ENCODE measurements at regions not wholly inside any gene's neighbourhood (a gene's known extent, or its start where the extent isn't known, plus 50 kb on each side); places are given as distances from the start of the nearest gene placed in this dataset.
A peak's percentile ranks its signal among the peaks of the same experiment; 100 is the strongest.

GRCh38 chr20:22321191-22321590, 263.2 kb downstream of the FOXA2 start:
- TF ChIP-seq POLR2A (IDR thresholded peaks at IDR 0.05; ENCODE audit: low read length) (no peak), GATA1 (IDR thresholded peaks at IDR 0.05; ENCODE audit: low read depth, low read length) (no peak)

GRCh38 chr20:22320245-22320915, 264.0 kb downstream of the FOXA2 start:
- DNase-seq, result no peak
- no peak for TF ChIP-seq GATA1 (IDR thresholded peaks at IDR 0.05; ENCODE audit: low read depth, low read length)

More at GRCh38 chr20:22321191-22321590, 263.2 kb downstream of the FOXA2 start:
- DNase-seq, result no peak

GRCh38 chr20:22315771-22316170, 268.6 kb downstream of the FOXA2 start:
- no peak for TF ChIP-seq POLR2A (IDR thresholded peaks at IDR 0.05; ENCODE audit: low read length)
- no peak for TF ChIP-seq GATA1 (IDR thresholded peaks at IDR 0.05; ENCODE audit: low read depth, low read length)
- no peak for DNase-seq

- no peak for DNase-seq
These were observed 269.3 kb downstream of the FOXA2 start for GRCh38 chr20:22315073-22315472.

GRCh38 chr20:22312744-22313346, 271.5 kb downstream of the FOXA2 start:
- TF ChIP-seq GATA1 (IDR thresholded peaks at IDR 0.05; ENCODE audit: low read depth, low read length) (no peak), POLR2A (IDR thresholded peaks at IDR 0.05; ENCODE audit: low read length) (no peak)
- DNase-seq, result peak in 1 of 2 experiments; percentile 25

More at GRCh38 chr20:22315073-22315472, 269.3 kb downstream of the FOXA2 start:
- TF ChIP-seq GATA1 (IDR thresholded peaks at IDR 0.05; ENCODE audit: low read depth, low read length) (no peak), POLR2A (IDR thresholded peaks at IDR 0.05; ENCODE audit: low read length) (no peak)

- TF ChIP-seq POLR2A (IDR thresholded peaks at IDR 0.05; ENCODE audit: low read length) (no peak), GATA1 (IDR thresholded peaks at IDR 0.05; ENCODE audit: low read depth, low read length) (no peak)
- no peak for DNase-seq
These were observed 275.4 kb downstream of the FOXA2 start for GRCh38 chr20:22308934-22309333.

- no peak for DNase-seq
- no peak for TF ChIP-seq GATA1 (IDR thresholded peaks at IDR 0.05; ENCODE audit: low read depth, low read length)
- TF ChIP-seq POLR2A (IDR thresholded peaks at IDR 0.05; ENCODE audit: low read length), result no peak
These were observed 277.0 kb downstream of the FOXA2 start for GRCh38 chr20:22307409-22307808.

- no peak for DNase-seq
- TF ChIP-seq GATA1 (IDR thresholded peaks at IDR 0.05; ENCODE audit: low read depth, low read length) (no peak), POLR2A (IDR thresholded peaks at IDR 0.05; ENCODE audit: low read length) (no peak)
These were observed 279.0 kb downstream of the FOXA2 start for GRCh38 chr20:22305381-22305780.

- no peak for DNase-seq
- TF ChIP-seq GATA1 (IDR thresholded peaks at IDR 0.05; ENCODE audit: low read depth, low read length) (no peak), POLR2A (IDR thresholded peaks at IDR 0.05; ENCODE audit: low read length) (no peak)
These were observed 280.8 kb downstream of the FOXA2 start for GRCh38 chr20:22303523-22303922.

- TF ChIP-seq GATA1 (IDR thresholded peaks at IDR 0.05; ENCODE audit: low read depth, low read length) (no peak), POLR2A (IDR thresholded peaks at IDR 0.05; ENCODE audit: low read length) (no peak)
- no peak for DNase-seq
These were observed 282.3 kb downstream of the FOXA2 start for GRCh38 chr20:22302039-22302438.

- no peak for TF ChIP-seq POLR2A (IDR thresholded peaks at IDR 0.05; ENCODE audit: low read length)
- TF ChIP-seq GATA1 (IDR thresholded peaks at IDR 0.05; ENCODE audit: low read depth, low read length), result no peak
- DNase-seq, result no peak
These were observed 290.5 kb downstream of the FOXA2 start for GRCh38 chr20:22293886-22294285.

GRCh38 chr20:22289442-22289841, 294.9 kb downstream of the FOXA2 start:
- DNase-seq, result no peak

GRCh38 chr20:22288957-22289356, 295.4 kb downstream of the FOXA2 start:
- TF ChIP-seq GATA1 (IDR thresholded peaks at IDR 0.05; ENCODE audit: low read depth, low read length) (no peak), POLR2A (IDR thresholded peaks at IDR 0.05; ENCODE audit: low read length) (no peak)
- no peak for DNase-seq

More at GRCh38 chr20:22289442-22289841, 294.9 kb downstream of the FOXA2 start:
- TF ChIP-seq POLR2A (IDR thresholded peaks at IDR 0.05; ENCODE audit: low read length) (no peak), GATA1 (IDR thresholded peaks at IDR 0.05; ENCODE audit: low read depth, low read length) (no peak)

- no peak for DNase-seq
- TF ChIP-seq GATA1 (IDR thresholded peaks at IDR 0.05; ENCODE audit: low read depth, low read length), result no peak
- no peak for TF ChIP-seq POLR2A (IDR thresholded peaks at IDR 0.05; ENCODE audit: low read length)
These were observed 296.2 kb downstream of the FOXA2 start for GRCh38 chr20:22288156-22288555.

- DNase-seq, result no peak
- TF ChIP-seq GATA1 (IDR thresholded peaks at IDR 0.05; ENCODE audit: low read depth, low read length) (no peak), POLR2A (IDR thresholded peaks at IDR 0.05; ENCODE audit: low read length) (no peak)
These were observed 298.8 kb downstream of the FOXA2 start for GRCh38 chr20:22285555-22285954.

Data from erythroblast (primary cell).